Cardiac muscle cell (in vitro differentiated cells and primary cell): ENCODE measurements at regions not wholly inside any gene's neighbourhood (a gene's known extent, or its start where the extent isn't known, plus 50 kb on each side); places are given as distances from the start of the nearest gene placed in this dataset.
"Not testable (repeated sequence)": the region's sequence is repeated elsewhere in the genome, so short reads cannot be mapped to it uniquely, and the experiment has no call there.

Experiments used
- DNase-seq, 2 donors: peaks; one replicate each; pipeline versions ENCODE4 v3.0.0 to v3.0.0-alpha.2; 2010 to 2017; ENCODE audit warnings: low read depth in 1 of 2, low spot score in 1 of 2
- H3K27ac ChIP-seq: fragments of 200-600 bp; sonication (generic); 2 replicates; pipeline ENCODE4 v1.5.1; 2016
- H3K27me3 ChIP-seq: fragments of 200-600 bp; sonication (generic); 2 replicates; pipeline ENCODE4 v1.6.0; 2016; ENCODE audit warnings: control low read depth
- H3K36me3 ChIP-seq: fragments of 200-600 bp; sonication (generic); 2 replicates; pipeline ENCODE4 v1.5.1; 2016; ENCODE audit warnings: control low read depth
- H3K4me1 ChIP-seq: fragments of 200-600 bp; sonication (generic); 2 replicates; pipeline ENCODE4 v1.8.1; 2017; ENCODE audit warnings: low read depth, mild to moderate bottlenecking, mixed run types
- H3K4me3 ChIP-seq: fragments of 200-600 bp; sonication (generic); 2 replicates; pipeline ENCODE4 v1.5.1; 2016; ENCODE audit warnings: mild to moderate bottlenecking
- H3K9me3 ChIP-seq: fragments of 200-600 bp; sonication (generic); 2 replicates; pipeline ENCODE4 v1.5.1; 2017; ENCODE audit warnings: low read depth, mild to moderate bottlenecking, control low read depth
- CTCF ChIP-seq: IDR thresholded peaks from 2 replicates; pipeline ENCODE4 v1.5.1; 2012; ENCODE audit warnings: low read depth, mild to moderate bottlenecking, low read length

- Histone ChIP-seq H3K9me3 (no peaks in the 10 kb centered on the region), H3K4me1 (no peaks in the 10 kb centered on the region), H3K27ac (no peak overlapping the region), H3K4me3 (no peak overlapping the region), H3K27me3 (no peaks in the 10 kb centered on the region), H3K36me3 (no peaks in the 10 kb centered on the region)
- no peak for TF ChIP-seq CTCF
- peak in 1 of 2 donors; percentile 69 for DNase-seq
Measured at GRCh38 chr21:15309721-15310120, 244.9 kb upstream of the NRIP1 start.

- no peaks in the 10 kb centered on the region for H3K4me1 ChIP-seq
Measured at GRCh38 chr21:15311510-15311909, 246.7 kb upstream of the NRIP1 start.

GRCh38 chr21:15317034-15317433 lies 252.2 kb upstream of the NRIP1 start:
- not testable (repeated sequence) for DNase-seq, H3K4me1 ChIP-seq, H3K36me3 ChIP-seq, H3K9me3 ChIP-seq, H3K4me3 ChIP-seq, H3K27ac ChIP-seq, H3K27me3 ChIP-seq

More at GRCh38 chr21:15311510-15311909, 246.7 kb upstream of the NRIP1 start:
- Histone ChIP-seq H3K27ac (no peak overlapping the region), H3K27me3 (no peaks in the 10 kb centered on the region), H3K36me3 (no peaks in the 10 kb centered on the region), H3K4me3 (no peak overlapping the region), H3K9me3 (no peaks in the 10 kb centered on the region)
- TF ChIP-seq CTCF, result no peak
- no peak for DNase-seq

GRCh38 chr21:15319727-15320126 lies 254.9 kb upstream of the NRIP1 start:
- H3K4me1 ChIP-seq, result no peaks in the 10 kb centered on the region
- no peak for TF ChIP-seq CTCF
- DNase-seq, result no peak
- no peak overlapping the region for H3K4me3 ChIP-seq
- H3K9me3 ChIP-seq, result no peaks in the 10 kb centered on the region
- no peaks in the 10 kb centered on the region for H3K27me3 ChIP-seq
- no peaks in the 10 kb centered on the region for H3K36me3 ChIP-seq
- H3K27ac ChIP-seq, result no peak overlapping the region

DNA sequence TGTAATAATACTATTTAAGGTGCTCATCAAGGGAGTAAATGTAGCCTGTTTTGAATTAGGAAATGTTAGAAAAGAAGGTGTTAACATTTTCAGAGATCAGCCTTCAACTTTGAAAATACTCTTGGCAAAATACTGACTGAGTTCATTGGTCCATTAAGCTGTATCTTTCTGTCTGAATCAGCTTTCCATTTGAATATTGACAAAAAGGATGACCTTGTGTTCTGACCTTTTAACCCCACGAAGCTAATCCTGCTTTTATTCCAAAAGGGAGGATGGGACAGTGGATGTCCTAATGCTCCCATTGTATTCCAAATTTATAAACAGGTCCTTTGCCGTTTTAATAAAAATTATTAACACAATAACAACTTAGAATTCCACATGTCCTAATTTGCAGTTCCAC lies 259.7 kb upstream of the NRIP1 start:
- no peak for TF ChIP-seq CTCF
- Histone ChIP-seq H3K27me3 (no peaks in the 10 kb centered on the region), H3K4me3 (no peak overlapping the region), H3K9me3 (no peaks in the 10 kb centered on the region), H3K27ac (no peak overlapping the region), H3K4me1 (no peaks in the 10 kb centered on the region), H3K36me3 (no peaks in the 10 kb centered on the region)
- DNase-seq, result no peak

GRCh38 chr21:15326032-15326867 lies 261.4 kb upstream of the NRIP1 start:
- no peaks in the 10 kb centered on the region for H3K4me1 ChIP-seq

More at GRCh38 chr21:15326032-15326867, 261.4 kb upstream of the NRIP1 start:
- H3K27me3 ChIP-seq, result no peaks in the 10 kb centered on the region
- H3K27ac ChIP-seq, result no peak overlapping the region
- no peaks in the 10 kb centered on the region for H3K9me3 ChIP-seq
- no peak for TF ChIP-seq CTCF
- DNase-seq, result no peak
- H3K36me3 ChIP-seq, result no peaks in the 10 kb centered on the region
- H3K4me3 ChIP-seq, result no peak overlapping the region
